ENCODE measurements at regions not wholly inside any gene's neighbourhood (a gene's known extent, or its start where the extent isn't known, plus 50 kb on each side); places are given as distances from the start of the nearest gene placed in this dataset.

DNA sequence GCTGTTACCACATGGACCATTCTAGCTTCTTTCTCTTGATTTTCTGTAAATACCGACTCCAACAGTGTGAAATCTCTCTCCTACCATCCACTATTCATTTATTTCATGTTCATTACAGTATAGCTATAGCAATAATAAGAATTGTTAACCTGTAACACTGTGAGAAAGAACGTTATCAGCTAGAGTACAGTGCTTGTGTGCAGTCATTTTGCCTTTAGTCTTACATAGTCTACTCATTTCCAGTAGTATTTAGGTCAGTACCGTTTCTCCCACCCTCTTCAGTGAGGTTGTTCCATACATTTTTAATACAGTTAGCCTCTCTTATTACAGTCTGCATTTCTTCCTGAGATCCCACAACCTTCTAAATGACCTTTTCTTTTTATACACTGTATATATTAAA is 257.1 kb downstream of the LY86 start:
- ATAC-seq (no peak), DNase-seq (no peak)
- intact Hi-C loops (cut with DNase I) = no loop called here

DNA sequence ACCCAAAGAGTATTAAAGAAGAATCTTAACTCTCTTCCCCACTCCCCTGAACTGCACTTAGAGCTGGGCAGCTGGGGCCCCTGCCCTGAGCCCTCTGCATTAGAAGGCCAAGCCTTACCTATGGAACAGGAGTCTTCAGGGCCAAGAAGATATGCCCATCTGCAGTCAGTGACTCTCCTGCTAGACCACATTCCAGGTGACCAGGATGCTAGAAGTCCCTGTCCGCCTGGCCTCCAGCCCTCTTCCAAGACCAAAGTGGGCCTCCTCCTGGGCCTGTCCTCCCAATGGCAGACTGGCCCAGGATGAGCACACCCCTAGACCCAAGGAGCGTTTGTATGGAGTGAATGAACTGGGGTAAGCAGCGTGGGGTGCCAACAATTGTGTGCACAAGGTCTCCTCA is 259.1 kb downstream of the LY86 start:
- ATAC-seq (no peak), DNase-seq (no peak)
- intact Hi-C loops (cut with DNase I) = no loop called here

DNA sequence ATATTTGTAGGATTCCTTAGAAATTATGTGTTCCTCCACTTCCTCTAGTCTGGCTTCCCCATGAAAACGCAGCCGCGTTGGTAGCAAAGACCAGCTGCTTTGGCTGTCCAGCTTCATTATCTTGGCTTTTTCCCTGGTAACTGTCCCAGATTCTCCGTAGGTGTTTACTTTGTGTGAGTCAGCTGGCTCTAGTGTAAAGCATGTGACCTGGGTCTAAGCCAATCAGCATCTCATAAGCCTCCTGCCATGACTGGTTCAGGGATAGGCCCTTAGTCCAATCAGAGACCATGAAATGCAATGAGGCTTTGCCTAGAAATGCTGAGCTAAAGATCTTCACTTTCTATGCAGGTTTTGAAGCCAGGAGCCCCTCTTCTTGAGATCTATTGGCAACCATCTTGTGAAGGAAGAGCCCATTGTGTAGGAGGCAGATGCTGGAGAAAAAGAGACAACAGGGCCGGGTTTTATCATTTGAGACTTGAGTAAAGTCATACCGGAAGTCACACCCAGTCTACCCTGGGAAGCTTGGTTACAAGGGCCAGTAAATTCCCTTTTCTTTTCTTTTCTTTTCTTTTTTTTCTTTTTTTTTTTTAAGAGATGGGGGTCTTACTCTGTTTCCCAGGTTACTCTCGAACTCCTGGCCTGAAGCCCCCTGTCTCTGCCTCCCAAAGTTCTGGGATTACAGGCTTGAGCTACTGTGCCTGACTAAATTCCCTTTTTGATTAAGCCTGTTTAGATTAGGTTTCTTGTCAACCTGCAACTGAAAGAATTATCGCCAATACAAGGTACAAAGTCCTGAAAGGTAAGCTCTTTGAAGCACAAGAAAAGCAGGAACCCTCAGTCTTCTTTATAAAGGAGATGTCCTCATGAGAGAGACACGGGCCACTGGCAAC is 256.5 kb upstream of the RREB1 start:
- intact Hi-C loops (cut with DNase I) = no loop called here
- peak; percentile 97 to 98 for ATAC-seq
- peak; percentile 41 for DNase-seq

DNA sequence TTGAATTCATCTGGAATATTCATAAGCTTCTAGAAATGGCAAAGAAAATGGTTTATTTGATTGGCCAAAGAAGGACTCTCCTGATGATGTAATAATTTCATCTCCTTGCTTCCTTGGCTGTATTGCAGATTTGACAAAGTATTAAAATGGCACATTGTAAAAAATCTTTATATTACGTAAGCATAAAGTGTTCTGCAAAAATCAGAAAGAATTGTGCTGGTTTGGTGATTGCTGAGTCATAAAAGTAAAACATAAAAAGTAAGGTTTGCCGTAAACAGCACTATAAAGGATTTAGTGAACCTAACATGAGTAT is 255.9 kb upstream of the RREB1 start:
- DNase-seq (no peak), ATAC-seq (no peak)
- intact Hi-C loops (cut with DNase I) = no loop called here

DNA sequence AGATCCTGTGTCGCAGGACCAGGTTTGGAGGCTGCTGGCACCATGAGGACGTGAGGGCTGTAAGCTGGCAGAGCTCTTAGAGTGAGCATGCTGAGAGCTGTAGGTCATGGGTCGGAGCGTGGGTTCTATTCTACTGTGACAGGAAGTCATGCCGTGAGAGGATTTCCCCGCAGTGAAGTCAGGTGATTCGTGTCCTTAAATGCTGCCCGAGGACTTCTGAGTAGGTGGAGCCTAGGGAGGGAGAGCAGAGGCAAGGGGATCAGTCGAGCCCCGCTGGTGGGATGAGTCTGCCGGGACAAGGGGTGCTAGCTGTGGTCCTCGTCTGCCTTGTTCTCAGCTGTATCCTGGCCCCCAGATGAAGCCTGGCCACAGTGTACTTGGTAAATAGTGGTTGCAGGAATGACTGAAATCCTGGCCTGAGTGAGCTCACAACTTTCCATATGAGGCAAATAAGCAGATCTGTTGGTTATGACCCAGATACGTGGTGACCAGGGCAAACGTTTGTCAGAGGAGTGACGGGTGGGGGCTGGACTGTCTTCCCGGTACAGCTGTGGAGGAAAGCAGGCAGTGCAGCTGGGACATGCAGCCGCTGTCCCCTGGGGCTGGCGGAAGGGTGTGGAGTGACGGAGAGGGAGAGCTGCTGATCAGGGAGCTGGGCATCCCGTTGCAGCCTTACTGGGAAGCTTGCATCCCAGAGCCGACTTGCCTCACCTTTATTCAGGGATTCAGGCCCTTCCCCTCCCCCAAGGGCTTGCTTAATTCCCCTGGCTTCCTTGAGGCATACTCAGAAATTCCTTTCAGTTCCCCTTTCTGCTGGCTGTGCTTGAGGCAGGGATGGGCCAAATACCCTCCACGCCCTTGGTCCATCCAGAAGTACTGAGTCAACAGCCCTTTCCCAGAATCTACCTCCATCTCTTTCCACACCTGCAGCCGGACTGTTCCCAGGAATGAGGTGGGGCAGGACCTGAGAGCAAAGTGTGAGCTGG is 250.9 kb upstream of the RREB1 start:
- ATAC-seq (peak; percentile 87 to 90), DNase-seq (peak; percentile 66)
- intact Hi-C loops (cut with DNase I) = no loop called here

DNA sequence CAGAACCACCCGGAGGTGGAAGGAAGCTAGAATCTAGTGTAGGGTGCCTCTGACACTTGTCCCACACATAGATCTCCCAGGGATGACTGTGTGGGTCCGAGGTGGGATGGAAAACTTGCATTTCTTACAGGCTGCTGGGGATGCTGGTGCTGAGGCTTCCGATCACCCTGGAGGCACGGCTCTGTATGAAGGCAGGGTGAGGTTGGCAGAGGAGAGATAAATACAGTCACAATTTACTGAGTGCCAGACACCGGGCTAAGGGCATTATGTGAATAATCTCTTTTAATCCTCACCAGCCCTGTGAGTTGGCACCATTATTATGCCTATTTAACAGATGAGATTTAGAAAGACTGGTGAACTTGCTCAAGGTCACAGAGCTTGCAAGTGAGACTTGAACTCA is 250.2 kb upstream of the RREB1 start:
- peak in 1 of 2 donors; percentile 10 for ATAC-seq
- no peak for DNase-seq
- intact Hi-C loops (cut with DNase I) = no loop called here

DNA sequence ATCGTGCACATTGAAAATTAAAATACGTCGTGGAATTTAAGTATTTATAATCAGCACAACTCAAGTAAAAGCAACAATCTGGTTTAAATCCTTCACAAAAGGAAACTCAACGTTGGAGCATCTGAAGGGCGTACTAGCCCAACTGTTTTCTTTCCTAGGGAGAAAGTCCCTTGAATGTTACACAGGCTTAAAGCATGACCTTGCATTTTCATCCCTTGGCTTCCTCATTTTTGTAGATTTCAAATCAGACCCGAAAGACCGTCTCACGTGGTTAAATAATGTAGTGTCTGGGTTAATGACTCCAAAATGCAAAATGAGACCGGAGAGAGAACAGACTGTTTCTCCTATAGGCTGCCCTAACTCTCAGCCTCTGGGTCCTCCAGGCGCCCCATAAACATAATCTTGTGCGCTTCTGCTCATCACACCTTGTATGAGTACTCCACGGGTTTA is 249.2 kb upstream of the RREB1 start:
- DNase-seq (no peak), ATAC-seq (no peak)
- intact Hi-C loops (cut with DNase I) = no loop called here

DNA sequence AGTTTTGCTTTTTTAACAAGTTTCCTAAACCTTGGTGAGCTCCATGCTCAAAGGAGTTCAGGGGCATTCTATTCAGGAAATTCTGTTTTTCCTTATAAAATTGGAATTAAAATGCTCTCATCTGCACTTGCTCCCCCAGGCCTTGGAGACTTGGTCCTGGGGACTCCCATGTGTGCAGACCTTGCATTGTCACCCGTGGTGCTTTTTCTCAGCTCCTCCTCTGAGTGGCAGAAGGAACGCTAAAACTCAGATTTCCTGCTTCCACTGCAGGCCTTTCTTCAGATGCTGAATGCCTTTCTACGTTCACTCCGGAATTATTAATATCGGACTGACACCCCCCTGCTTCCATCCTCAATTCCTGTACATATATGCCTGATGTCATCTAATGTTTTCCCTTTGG is 248.7 kb upstream of the RREB1 start:
- intact Hi-C loops (cut with DNase I) = no loop called here
- ATAC-seq (no peak), DNase-seq (no peak)

DNA sequence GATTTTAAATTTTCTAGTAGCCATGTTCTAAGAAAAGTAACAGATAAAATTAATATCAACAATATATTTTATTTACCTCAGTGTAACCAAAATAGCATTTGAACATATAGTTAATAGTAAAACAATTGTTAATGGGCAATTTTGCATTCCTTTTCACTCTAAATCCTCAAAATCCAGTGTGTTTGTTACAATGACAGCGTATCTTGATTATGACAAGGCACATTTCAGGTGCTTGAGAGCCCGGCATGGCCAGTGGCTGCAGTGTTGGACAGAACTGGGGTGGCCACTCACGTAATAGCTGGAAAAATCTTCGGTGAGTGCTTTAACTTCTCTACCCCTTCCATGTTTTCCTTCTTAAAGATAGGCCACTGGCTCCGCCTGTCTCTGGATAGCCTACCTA is 248.0 kb upstream of the RREB1 start:
- ATAC-seq (no peak), DNase-seq (no peak)
- intact Hi-C loops (cut with DNase I) = no loop called here

DNA sequence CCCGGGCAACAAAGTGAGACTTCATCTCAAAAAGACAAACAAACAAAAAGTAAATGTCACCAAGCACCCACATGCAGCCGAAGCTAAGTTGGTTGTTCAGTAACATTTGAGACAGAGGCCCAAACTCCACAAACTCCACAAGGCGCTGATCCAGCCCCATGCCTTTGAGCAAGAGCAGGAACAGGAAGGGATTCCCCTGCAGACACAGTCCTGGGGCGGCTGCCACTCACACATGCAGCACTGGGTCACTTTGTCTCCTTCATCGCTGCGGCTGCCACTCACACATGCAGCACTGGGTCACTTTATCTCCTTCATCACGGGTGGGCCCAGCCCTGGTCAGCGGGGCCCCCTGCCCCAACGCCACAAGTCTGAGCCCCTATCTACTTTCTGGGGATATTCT is 246.9 kb upstream of the RREB1 start:
- no peak for DNase-seq
- intact Hi-C loops (cut with DNase I) = no loop called here
- ATAC-seq = no peak

DNA sequence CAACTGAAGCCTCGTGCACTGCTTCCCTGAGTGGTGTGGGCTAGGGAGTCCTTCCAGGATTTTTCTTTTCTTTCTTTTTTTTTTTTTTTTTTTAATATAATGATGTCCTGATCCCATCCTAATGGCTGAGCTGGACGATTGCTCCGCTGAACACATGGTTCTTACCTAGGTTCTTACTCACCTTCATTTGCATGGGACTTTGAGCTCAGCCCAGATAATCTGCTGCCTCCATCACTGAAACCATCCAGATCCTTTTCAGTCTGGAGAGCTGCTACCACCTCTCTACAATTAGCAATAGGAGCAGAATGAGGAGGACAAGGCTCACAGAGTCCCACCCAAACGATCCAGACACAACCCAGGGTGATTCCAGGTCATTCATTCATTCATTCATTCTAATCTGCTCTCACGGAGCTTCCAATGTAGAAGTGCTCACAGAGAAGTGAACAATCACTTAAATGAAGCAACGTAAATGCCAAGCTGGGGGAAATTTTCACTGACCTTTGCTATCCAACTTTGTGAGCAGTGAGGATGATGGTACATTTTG is 246.3 kb upstream of the RREB1 start:
- no peak for ATAC-seq
- intact Hi-C loops (cut with DNase I) = no loop called here
- DNase-seq = no peak

DNA sequence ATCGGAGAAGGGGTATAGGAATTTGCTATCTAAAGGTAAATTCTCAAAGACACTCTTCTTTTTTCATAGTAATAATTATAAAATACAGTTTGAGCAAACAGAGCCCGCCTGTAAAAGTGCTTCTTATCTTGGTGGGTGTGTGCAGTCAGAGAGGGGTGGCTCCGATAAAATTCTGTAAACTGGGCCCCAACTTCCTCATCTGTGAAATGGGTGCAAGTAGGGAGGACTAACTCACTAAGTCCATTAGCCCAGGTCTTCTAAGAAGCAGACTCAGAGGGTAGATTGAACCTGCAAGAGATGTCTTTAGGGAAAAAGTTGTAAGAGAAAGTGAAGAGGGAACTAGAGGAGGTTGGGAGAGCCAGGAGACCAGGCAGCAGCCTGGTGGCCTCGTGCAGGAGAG is 245.8 kb upstream of the RREB1 start:
- intact Hi-C loops (cut with DNase I) = no loop called here
- ATAC-seq (no peak), DNase-seq (no peak)

DNA sequence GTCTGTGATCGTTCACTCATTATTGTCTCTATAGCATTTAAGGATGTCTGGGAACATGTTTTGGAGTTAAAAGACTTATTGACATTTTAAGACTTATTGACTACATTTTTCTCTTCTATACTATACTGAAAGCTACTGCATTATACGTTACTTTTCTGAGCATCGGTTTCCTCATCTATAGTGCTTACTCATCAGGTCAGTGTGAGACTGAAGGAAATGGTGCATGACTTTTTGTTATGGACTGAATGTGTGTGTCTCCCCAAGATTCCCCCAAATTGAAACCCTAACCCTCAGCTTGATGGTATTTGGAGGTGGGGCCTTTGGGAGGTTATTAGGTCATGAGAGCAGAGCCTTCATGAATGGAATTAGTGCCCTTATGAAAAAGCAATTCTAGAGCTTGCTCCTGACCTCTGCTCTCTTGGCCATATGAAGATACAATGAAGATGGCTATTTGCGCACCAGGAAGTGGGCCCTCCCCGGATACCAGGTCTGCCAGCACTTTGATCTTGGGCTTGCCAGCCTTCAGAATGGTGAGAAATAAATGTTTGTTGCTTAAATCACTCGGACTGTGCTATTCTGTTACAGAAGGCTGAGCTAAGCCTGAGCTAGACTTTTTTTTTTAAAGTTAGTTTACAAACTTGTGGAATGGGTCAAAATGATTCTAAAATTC is 243.7 kb upstream of the RREB1 start:
- no peak for ATAC-seq
- no peak for DNase-seq
- intact Hi-C loops (cut with DNase I) = no loop called here

DNA sequence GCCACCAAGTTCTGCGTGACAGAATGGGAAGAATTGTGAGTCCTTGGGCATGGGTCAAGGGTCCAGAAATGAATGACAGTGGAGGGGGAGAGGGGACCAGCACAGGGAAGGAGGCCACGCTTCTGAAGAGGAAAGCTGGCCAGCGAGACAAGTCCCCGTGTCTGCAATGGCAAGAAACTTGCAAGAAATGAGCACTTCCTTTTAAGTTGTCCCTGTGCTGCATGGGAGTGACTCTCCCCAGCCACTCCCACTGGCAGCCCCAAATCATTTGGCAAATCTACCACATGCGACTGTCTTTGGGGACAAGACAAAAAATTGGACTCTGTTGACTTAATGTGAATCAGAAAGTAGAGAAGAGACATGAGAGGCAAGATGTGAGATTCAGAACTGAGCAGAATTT is 242.2 kb upstream of the RREB1 start:
- DNase-seq (no peak), ATAC-seq (no peak)
- intact Hi-C loops (cut with DNase I) = no loop called here

DNA sequence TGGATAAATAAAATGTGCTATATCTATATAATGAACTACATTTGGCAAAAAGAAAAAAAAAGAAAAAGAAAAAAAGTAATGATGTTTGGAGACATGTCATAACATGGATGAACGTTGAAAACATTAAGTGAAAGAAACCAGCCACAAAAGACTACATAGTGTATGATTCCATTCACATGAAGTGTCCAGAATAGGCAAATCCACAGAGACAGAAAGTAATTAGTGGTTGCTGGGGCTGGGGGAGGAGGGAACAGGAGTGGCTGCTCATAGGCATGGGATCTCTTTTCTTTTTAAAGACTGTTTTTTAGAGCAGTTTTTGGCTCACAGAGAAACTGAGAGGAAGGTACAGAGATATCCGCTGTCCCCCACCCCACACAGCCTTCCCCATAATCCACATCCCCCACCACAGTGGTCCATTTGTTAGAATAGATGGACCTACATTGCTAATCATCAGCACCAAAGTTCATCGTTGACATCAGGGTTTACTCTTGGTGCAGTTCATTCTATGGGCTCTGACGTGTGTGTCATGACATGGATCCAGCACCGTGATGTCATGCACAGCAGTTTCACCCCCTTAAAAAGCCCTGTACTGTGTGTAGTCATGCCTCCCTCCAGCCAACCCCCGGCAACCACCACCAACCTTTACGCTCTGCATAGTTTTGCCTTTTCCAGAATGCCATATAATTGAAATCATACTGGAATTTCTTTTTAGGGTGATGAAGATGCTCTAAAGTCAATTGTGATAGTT is 240.9 kb upstream of the RREB1 start:
- ATAC-seq = no peak
- no peak for DNase-seq
- intact Hi-C loops (cut with DNase I) = no loop called here

DNA sequence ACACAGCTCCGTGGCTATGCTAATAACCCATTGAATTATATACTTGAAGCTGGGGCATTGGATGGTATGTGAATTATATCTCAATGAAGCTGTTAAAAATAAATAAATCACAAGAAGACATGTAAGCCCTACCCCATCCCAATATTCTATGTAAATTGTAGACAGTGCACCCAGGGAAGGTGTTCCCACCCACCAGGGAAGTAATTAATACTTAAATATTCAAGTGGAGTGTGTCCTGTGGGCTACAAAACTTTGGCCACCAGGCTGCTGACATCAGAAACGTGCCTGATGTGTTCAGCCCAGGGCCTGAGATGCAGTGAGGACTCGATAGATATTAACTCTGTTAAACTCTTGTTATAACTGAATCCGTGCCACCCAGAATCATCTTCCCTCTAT is 240.4 kb upstream of the RREB1 start:
- DNase-seq (no peak), ATAC-seq (no peak)
- intact Hi-C loops (cut with DNase I) = no loop called here

DNA sequence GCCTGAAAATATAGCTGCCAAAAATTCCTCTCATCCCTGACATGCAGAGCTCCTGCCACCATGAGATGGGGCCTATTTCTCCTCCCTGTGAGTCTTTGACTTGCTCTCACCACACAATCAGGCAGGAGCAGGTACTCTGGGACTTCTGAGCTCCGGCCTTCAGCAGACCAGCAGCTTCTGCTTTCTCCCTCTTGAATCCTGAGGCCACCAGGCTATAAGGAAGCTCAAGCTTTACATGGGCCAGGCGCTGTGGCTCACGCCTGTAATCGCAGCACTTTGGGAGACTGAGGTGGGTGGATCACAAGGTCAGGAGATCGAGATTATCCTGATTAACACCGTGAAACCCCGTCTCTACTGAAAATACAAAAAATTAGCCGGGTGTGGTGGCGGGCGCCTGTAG is 238.7 kb upstream of the RREB1 start:
- ATAC-seq = no peak
- no peak for DNase-seq
- intact Hi-C loops (cut with DNase I) = no loop called here

DNA sequence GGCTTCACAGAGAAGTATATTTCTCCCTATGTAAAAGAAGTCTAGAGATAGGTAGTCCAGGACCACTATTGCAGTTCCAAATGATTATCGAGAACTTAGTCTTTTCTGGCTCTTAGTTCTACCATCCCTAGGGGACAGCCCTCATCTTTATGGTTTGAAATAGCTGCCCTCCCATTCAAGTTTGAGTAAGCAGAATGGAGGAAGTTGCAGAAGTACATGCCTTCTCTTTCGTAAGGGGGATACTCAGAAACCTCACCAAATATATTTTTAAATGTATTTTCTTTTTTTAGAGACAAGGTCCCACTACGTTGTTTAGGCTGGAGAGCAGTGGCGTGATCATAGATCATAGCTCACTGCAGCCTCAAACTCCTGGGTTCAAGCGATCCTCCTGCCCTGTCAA is 236.8 kb upstream of the RREB1 start:
- intact Hi-C loops (cut with DNase I) = no loop called here
- ATAC-seq = no peak
- no peak for DNase-seq

Measured in left cardiac atrium (tissue), 4 donors.